ENCODE measurements at regions not wholly inside any gene's neighbourhood (a gene's known extent, or its start where the extent isn't known, plus 50 kb on each side); places are given as distances from the start of the nearest gene placed in this dataset.

- TF ChIP-seq CTCF (IDR thresholded peaks at IDR 0.05) (no peak), POLR2AphosphoS5 (IDR thresholded peaks at IDR 0.05) (no peak), POLR2A (IDR thresholded peaks at IDR 0.05) (no peak)
These were observed 176.7 kb downstream of the DACT1 start for GRCh38 chr14:58814466-58814865.
